C1 segment of cervical spinal cord (tissue), 14 donors: ENCODE measurements at regions not wholly inside any gene's neighbourhood (a gene's known extent, or its start where the extent isn't known, plus 50 kb on each side); places are given as distances from the start of the nearest gene placed in this dataset.
A peak's percentile ranks its signal among the peaks of the same experiment; 100 is the strongest.
"Not testable (repeated sequence)": the region's sequence is repeated elsewhere in the genome, so short reads cannot be mapped to it uniquely, and the experiment has no call there.

Experiments
- DNase-seq, 14 donors: peaks; one replicate each; lab custom pipeline; 2025; lab: John Stamatoyannopoulos, UW

GRCh38 chr16:88265286-88265938 lies 117.3 kb upstream of the ZNF469 start:
- not testable (repeated sequence) for DNase-seq

GRCh38 chr16:88266036-88266435 lies 116.7 kb upstream of the ZNF469 start:
- DNase-seq = not testable (repeated sequence)

- peak in 7 of 14 donors; percentile 6 to 33 (median 14) for DNase-seq
Measured at GRCh38 chr16:88266935-88267551, 115.7 kb upstream of the ZNF469 start.

GRCh38 chr16:88268186-88268970 lies 114.4 kb upstream of the ZNF469 start:
- DNase-seq = not testable (repeated sequence)

GRCh38 chr16:88270171-88270790 lies 112.5 kb upstream of the ZNF469 start:
- DNase-seq = not testable (repeated sequence)

GRCh38 chr16:88271296-88271695 lies 111.5 kb upstream of the ZNF469 start:
- DNase-seq = not testable (repeated sequence)

GRCh38 chr16:88271776-88272175 lies 111.0 kb upstream of the ZNF469 start:
- not testable (repeated sequence) for DNase-seq

GRCh38 chr16:88272437-88272836 lies 110.3 kb upstream of the ZNF469 start:
- not testable (repeated sequence) for DNase-seq

GRCh38 chr16:88274126-88274750 lies 108.5 kb upstream of the ZNF469 start:
- not testable (repeated sequence) for DNase-seq

- no peak for DNase-seq
Measured at GRCh38 chr16:88274847-88275246, 107.9 kb upstream of the ZNF469 start.

GRCh38 chr16:88275336-88276122 lies 107.2 kb upstream of the ZNF469 start:
- DNase-seq = not testable (repeated sequence)

- not testable (repeated sequence) for DNase-seq
Measured at GRCh38 chr16:88276123-88276588, 106.6 kb upstream of the ZNF469 start.

GRCh38 chr16:88276591-88276990 lies 106.2 kb upstream of the ZNF469 start:
- no peak for DNase-seq

GRCh38 chr16:88279998-88280397 lies 102.8 kb upstream of the ZNF469 start:
- no peak for DNase-seq

- no peak for DNase-seq
Measured at GRCh38 chr16:88281858-88282563, 100.7 kb upstream of the ZNF469 start.

- no peak for DNase-seq
Measured at GRCh38 chr16:88282564-88283395, 100.0 kb upstream of the ZNF469 start.

- no peak for DNase-seq
Measured at GRCh38 chr16:88283596-88283995, 99.2 kb upstream of the ZNF469 start.

GRCh38 chr16:88284101-88284500 lies 98.7 kb upstream of the ZNF469 start:
- no peak for DNase-seq
